ENCODE measurements at regions not wholly inside any gene's neighbourhood (a gene's known extent, or its start where the extent isn't known, plus 50 kb on each side); places are given as distances from the start of the nearest gene placed in this dataset.

- no peak for DNase-seq (ENCODE audit: low read depth)
- POLR2A ChIA-PET: no interaction called here
- Histone ChIP-seq H3K4me3 (ENCODE audit: low read depth, low read length) (no peak overlapping the region), H3K27me3 (ENCODE audit: control insufficient read depth, insufficient read depth, low read length) (no peaks in the 10 kb centered on the region), H3K36me3 (ENCODE audit: control insufficient read depth, insufficient read depth, low read length) (no peaks in the 10 kb centered on the region)
- CTCF ChIA-PET: interaction anchor here (0.9 kb wide), 1 partner anchor 13 kb away, joined by 3 read pairs; no protein-coding TSS in a partner anchor
- TF ChIP-seq CTCF (IDR thresholded peaks at IDR 0.05; ENCODE audit: insufficient read depth, low read depth, low read length): no peak
Measured at GRCh38 chr2:220335591-220335915, 708.1 kb downstream of the SLC4A3 start.

GRCh38 chr2:220336771-220337170 is 709.3 kb downstream of the SLC4A3 start:
- H3K36me3 ChIP-seq (ENCODE audit: control insufficient read depth, insufficient read depth, low read length): no peaks in the 10 kb centered on the region
- H3K27me3 ChIP-seq (ENCODE audit: control insufficient read depth, insufficient read depth, low read length): no peaks in the 10 kb centered on the region
- no peak for TF ChIP-seq CTCF (IDR thresholded peaks at IDR 0.05; ENCODE audit: insufficient read depth, low read depth, low read length)
- CTCF ChIA-PET: no interaction called here
- POLR2A ChIA-PET: no interaction called here
- DNase-seq (ENCODE audit: low read depth): no peak
- no peak overlapping the region for H3K4me3 ChIP-seq (ENCODE audit: low read depth, low read length)

- no peak for TF ChIP-seq CTCF (IDR thresholded peaks at IDR 0.05; ENCODE audit: insufficient read depth, low read depth, low read length)
- no peaks in the 10 kb centered on the region for H3K36me3 ChIP-seq (ENCODE audit: control insufficient read depth, insufficient read depth, low read length)
- CTCF ChIA-PET: interaction anchor here (0.9 kb wide), 1 partner anchor 10 kb away, joined by 5 read pairs; no protein-coding TSS in a partner anchor
- POLR2A ChIA-PET: no interaction called here
- no peak overlapping the region for H3K4me3 ChIP-seq (ENCODE audit: low read depth, low read length)
- no peak for DNase-seq (ENCODE audit: low read depth)
- no peaks in the 10 kb centered on the region for H3K27me3 ChIP-seq (ENCODE audit: control insufficient read depth, insufficient read depth, low read length)
Measured at GRCh38 chr2:220337611-220338440, 710.4 kb downstream of the SLC4A3 start.

- ChIA-PET CTCF (no interaction called here), POLR2A (no interaction called here)
- DNase-seq (ENCODE audit: low read depth): no peak
- no peak overlapping the region for H3K4me3 ChIP-seq (ENCODE audit: low read depth, low read length)
- H3K27me3 ChIP-seq (ENCODE audit: control insufficient read depth, insufficient read depth, low read length): no peaks in the 10 kb centered on the region
- no peak for TF ChIP-seq CTCF (IDR thresholded peaks at IDR 0.05; ENCODE audit: insufficient read depth, low read depth, low read length)
- H3K36me3 ChIP-seq (ENCODE audit: control insufficient read depth, insufficient read depth, low read length): no peaks in the 10 kb centered on the region
Measured at GRCh38 chr2:220341014-220341413, 713.6 kb downstream of the SLC4A3 start.

GRCh38 chr2:220346919-220347318 is 719.5 kb downstream of the SLC4A3 start:
- no peaks in the 10 kb centered on the region for H3K27me3 ChIP-seq (ENCODE audit: control insufficient read depth, insufficient read depth, low read length)
- CTCF ChIA-PET: no interaction called here
- TF ChIP-seq CTCF (IDR thresholded peaks at IDR 0.05; ENCODE audit: insufficient read depth, low read depth, low read length): no peak

More at GRCh38 chr2:220346919-220347318, 719.5 kb downstream of the SLC4A3 start:
- Histone ChIP-seq H3K36me3 (ENCODE audit: control insufficient read depth, insufficient read depth, low read length) (no peaks in the 10 kb centered on the region), H3K4me3 (ENCODE audit: low read depth, low read length) (no peak overlapping the region)
- no peak for DNase-seq (ENCODE audit: low read depth)
- POLR2A ChIA-PET: no interaction called here
